ENCODE measurements at regions not wholly inside any gene's neighbourhood (a gene's known extent, or its start where the extent isn't known, plus 50 kb on each side); places are given as distances from the start of the nearest gene placed in this dataset.
"Not testable (repeated sequence)": the region's sequence is repeated elsewhere in the genome, so short reads cannot be mapped to it uniquely, and the experiment has no call there.

- TF ChIP-seq CTCF (IDR thresholded peaks at IDR 0.05; ENCODE audit: extremely low read depth, missing control alignments), result no peak
- DNase-seq (ENCODE audit: low spot score), result no peak
Measured at GRCh38 chr12:105681341-105681740, 350.9 kb downstream of the C12orf75 start.

- DNase-seq (ENCODE audit: low spot score), result not testable (repeated sequence)
Measured at GRCh38 chr12:105682821-105683220, 352.3 kb downstream of the C12orf75 start.

GRCh38 chr12:105683836-105684235 lies 353.3 kb downstream of the C12orf75 start:
- DNase-seq (ENCODE audit: low spot score), result not testable (repeated sequence)

GRCh38 chr12:105698075-105698474 lies 367.6 kb downstream of the C12orf75 start:
- DNase-seq (ENCODE audit: low spot score), result no peak
- no peak for TF ChIP-seq CTCF (IDR thresholded peaks at IDR 0.05; ENCODE audit: extremely low read depth, missing control alignments)

GRCh38 chr12:105699209-105699608 lies 368.7 kb downstream of the C12orf75 start:
- TF ChIP-seq CTCF (IDR thresholded peaks at IDR 0.05; ENCODE audit: extremely low read depth, missing control alignments), result no peak
- no peak for DNase-seq (ENCODE audit: low spot score)

- no peak for DNase-seq (ENCODE audit: low spot score)
- TF ChIP-seq CTCF (IDR thresholded peaks at IDR 0.05; ENCODE audit: extremely low read depth, missing control alignments), result no peak
Measured at GRCh38 chr12:105704787-105705186, 374.3 kb downstream of the C12orf75 start.

GRCh38 chr12:105705235-105705634 lies 374.7 kb downstream of the C12orf75 start:
- DNase-seq (ENCODE audit: low spot score), result no peak
- no peak for TF ChIP-seq CTCF (IDR thresholded peaks at IDR 0.05; ENCODE audit: extremely low read depth, missing control alignments)

- peak; percentile 61 for TF ChIP-seq CTCF (IDR thresholded peaks at IDR 0.05; ENCODE audit: extremely low read depth, missing control alignments)
- DNase-seq (ENCODE audit: low spot score), result peak; percentile 23
Measured at GRCh38 chr12:105705765-105706164, 375.3 kb downstream of the C12orf75 start.

Measured in GM20000 (cell line).